Upper lobe of left lung (tissue), 4 donors: ENCODE measurements at regions not wholly inside any gene's neighbourhood (a gene's known extent, or its start where the extent isn't known, plus 50 kb on each side); places are given as distances from the start of the nearest gene placed in this dataset.

Experiments used
- EP300 ChIP-seq, 4 donors: sonication (generic); formaldehyde crosslinking; IDR thresholded peaks; one replicate each; pipeline ENCODE4 v1.5.1; 2017; ENCODE audit warnings: antibody characterized with exemption in 4 of 4, control low read depth in 2 of 4
- POLR2A ChIP-seq, 4 donors: fragments of 450-650 bp; IDR thresholded peaks; one replicate each; pipeline ENCODE4 v1.5.1; 2016 to 2017; ENCODE audit warnings: antibody characterized with exemption in 4 of 4, mild to moderate bottlenecking in 2 of 4
- TF ChIP-seq, protein P1 (sequence below), 6 experiments: fragments of 450-650 bp in 4 of 6; fragments of 200-600 bp in 2 of 6; sonication (generic) in 2 of 6; IDR thresholded peaks; one replicate each; pipeline ENCODE4 v1.5.1; 2016 to 2019; ENCODE audit warnings: antibody characterized with exemption in 6 of 6

DNA sequence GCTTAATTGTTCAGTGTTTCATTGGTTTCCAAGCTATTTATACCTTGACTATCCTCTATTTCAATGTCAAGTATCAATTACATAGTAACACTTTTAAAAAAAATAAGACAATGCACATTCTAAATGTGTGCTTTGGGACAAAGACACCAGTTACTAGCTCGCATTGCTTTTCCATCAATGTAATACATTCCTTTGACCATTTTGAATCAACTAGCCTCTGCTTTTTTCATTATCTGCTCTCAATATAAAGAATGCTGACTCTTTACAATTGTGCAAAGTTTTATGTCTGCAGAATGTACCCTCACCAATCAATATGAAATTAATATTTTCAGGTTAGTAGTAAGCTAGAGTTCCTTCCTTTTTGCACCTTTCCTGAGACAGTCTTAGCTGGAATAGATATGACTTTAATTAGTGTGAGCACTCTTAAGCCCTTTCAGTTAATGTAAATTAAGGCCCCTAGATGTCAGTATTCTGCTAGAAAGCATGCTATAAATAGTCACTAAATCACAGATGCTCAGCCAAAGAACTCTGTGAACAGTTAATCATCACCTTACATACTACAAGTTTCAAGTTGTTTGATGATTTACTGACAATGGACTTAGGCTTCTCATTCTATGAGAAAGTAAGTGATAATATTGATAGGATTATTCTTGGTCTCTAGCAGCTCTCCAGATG, 413.6 kb downstream of the PTH2R start:
- no peak for TF ChIP-seq EP300 (IDR thresholded peaks at IDR 0.05)
- TF ChIP-seq, protein P1, sequence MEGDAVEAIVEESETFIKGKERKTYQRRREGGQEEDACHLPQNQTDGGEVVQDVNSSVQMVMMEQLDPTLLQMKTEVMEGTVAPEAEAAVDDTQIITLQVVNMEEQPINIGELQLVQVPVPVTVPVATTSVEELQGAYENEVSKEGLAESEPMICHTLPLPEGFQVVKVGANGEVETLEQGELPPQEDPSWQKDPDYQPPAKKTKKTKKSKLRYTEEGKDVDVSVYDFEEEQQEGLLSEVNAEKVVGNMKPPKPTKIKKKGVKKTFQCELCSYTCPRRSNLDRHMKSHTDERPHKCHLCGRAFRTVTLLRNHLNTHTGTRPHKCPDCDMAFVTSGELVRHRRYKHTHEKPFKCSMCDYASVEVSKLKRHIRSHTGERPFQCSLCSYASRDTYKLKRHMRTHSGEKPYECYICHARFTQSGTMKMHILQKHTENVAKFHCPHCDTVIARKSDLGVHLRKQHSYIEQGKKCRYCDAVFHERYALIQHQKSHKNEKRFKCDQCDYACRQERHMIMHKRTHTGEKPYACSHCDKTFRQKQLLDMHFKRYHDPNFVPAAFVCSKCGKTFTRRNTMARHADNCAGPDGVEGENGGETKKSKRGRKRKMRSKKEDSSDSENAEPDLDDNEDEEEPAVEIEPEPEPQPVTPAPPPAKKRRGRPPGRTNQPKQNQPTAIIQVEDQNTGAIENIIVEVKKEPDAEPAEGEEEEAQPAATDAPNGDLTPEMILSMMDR (IDR thresholded peaks at IDR 0.05): no peak
- TF ChIP-seq POLR2A (IDR thresholded peaks at IDR 0.05): no peak
